Mesothelial cell of epicardium (in vitro differentiated cells): ENCODE measurements at regions not wholly inside any gene's neighbourhood (a gene's known extent, or its start where the extent isn't known, plus 50 kb on each side); places are given as distances from the start of the nearest gene placed in this dataset.

Experiments
- DNase-seq, 2 experiments: peaks; one replicate each; pipeline ENCODE4 v3.0.0; 2021; ENCODE audit warnings: low spot score in 2 of 2; ENCODE audit not compliant: unreplicated experiment in 2 of 2
- H3K27ac Mint-ChIP-seq: 2 replicates; pipeline ENCODE4 v1.8.0; 2021; ENCODE audit warnings: mixed read lengths
- H3K27me3 Mint-ChIP-seq: 2 replicates; pipeline ENCODE4 v1.8.0; 2021; ENCODE audit warnings: low read depth, mixed read lengths
- H3K36me3 Mint-ChIP-seq: 2 replicates; pipeline ENCODE4 v1.8.0; 2021; ENCODE audit warnings: mixed read lengths
- H3K4me1 Mint-ChIP-seq: 2 replicates; pipeline ENCODE4 v1.8.0; 2021; ENCODE audit warnings: mixed read lengths
- H3K4me3 Mint-ChIP-seq: 2 replicates; pipeline ENCODE4 v1.8.0; 2021; ENCODE audit warnings: mild to moderate bottlenecking, moderate library complexity, mixed read lengths
- H3K9me3 Mint-ChIP-seq: 2 replicates; pipeline ENCODE4 v1.8.0; 2021; ENCODE audit warnings: mixed read lengths
- CTCF ChIP-seq: fragments of 200-600 bp; sonication (generic); IDR thresholded peaks from one replicate; pipeline ENCODE4 v1.5.0; 2021; ENCODE audit warnings: antibody characterized with exemption; ENCODE audit not compliant: unreplicated experiment

GRCh38 chr14:22316473-22316872 is 272.6 kb downstream of the DAD1 start:
- H3K36me3 Mint-ChIP-seq, result no peaks in the 10 kb centered on the region
- H3K9me3 Mint-ChIP-seq, result no peaks in the 10 kb centered on the region
- no peak for DNase-seq
- no peak for TF ChIP-seq CTCF
- H3K27ac Mint-ChIP-seq, result no peak overlapping the region
- peaks cover 2% of the 10 kb centered on the region for H3K27me3 Mint-ChIP-seq
- H3K4me1 Mint-ChIP-seq, result peaks cover 4% of the 10 kb centered on the region
- H3K4me3 Mint-ChIP-seq, result no peak overlapping the region

GRCh38 chr14:22315336-22315735 is 273.7 kb downstream of the DAD1 start:
- no peaks in the 10 kb centered on the region for H3K36me3 Mint-ChIP-seq
- H3K9me3 Mint-ChIP-seq, result no peaks in the 10 kb centered on the region
- no peak overlapping the region for H3K27ac Mint-ChIP-seq
- peaks cover 2% of the 10 kb centered on the region for H3K27me3 Mint-ChIP-seq
- H3K4me3 Mint-ChIP-seq, result no peak overlapping the region
- H3K4me1 Mint-ChIP-seq, result peaks cover 4% of the 10 kb centered on the region
- no peak for TF ChIP-seq CTCF
- DNase-seq, result no peak

GRCh38 chr14:22314183-22314820 is 274.7 kb downstream of the DAD1 start:
- Mint-ChIP-seq H3K27me3 (peaks cover 2% of the 10 kb centered on the region), H3K36me3 (no peaks in the 10 kb centered on the region), H3K4me1 (peaks cover 5% of the 10 kb centered on the region), H3K27ac (no peak overlapping the region), H3K9me3 (no peaks in the 10 kb centered on the region), H3K4me3 (no peak overlapping the region)
- no peak for DNase-seq
- TF ChIP-seq CTCF, result peak; percentile 73

DNA sequence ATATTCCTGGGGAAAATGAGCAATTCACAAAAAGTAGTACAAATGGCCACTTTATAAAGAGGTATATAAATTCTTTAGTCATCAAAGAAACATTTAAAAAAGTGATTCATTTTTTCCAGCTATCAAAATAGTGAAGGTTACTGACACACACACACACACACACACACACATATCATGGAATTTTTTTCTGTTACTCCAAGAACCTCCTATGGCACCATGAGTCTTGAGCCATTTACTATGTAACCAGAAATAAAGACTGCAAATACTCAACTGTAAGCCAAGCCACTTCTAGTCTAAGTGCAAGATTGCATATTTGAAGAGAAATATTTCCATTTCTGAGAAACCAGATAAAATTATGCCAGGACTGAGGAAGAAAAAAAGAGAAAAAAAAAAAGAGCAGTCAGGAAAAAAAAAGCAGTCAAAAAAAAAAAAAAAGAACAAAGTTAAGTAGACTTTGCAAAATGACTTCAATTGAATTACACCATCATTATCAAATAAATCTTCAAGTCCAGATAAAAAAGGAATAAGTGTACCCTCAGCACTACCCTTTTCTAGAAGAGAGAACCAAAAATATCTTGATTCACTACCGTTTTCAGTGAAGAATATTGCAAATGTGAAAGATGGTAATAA is 275.7 kb downstream of the DAD1 start:
- H3K9me3 Mint-ChIP-seq, result no peaks in the 10 kb centered on the region
- H3K4me3 Mint-ChIP-seq, result no peak overlapping the region
- H3K36me3 Mint-ChIP-seq, result no peaks in the 10 kb centered on the region
- H3K4me1 Mint-ChIP-seq, result peaks cover 5% of the 10 kb centered on the region
- peaks cover 2% of the 10 kb centered on the region for H3K27me3 Mint-ChIP-seq
- no peak for DNase-seq
- TF ChIP-seq CTCF, result no peak
- H3K27ac Mint-ChIP-seq, result no peak overlapping the region

DNA sequence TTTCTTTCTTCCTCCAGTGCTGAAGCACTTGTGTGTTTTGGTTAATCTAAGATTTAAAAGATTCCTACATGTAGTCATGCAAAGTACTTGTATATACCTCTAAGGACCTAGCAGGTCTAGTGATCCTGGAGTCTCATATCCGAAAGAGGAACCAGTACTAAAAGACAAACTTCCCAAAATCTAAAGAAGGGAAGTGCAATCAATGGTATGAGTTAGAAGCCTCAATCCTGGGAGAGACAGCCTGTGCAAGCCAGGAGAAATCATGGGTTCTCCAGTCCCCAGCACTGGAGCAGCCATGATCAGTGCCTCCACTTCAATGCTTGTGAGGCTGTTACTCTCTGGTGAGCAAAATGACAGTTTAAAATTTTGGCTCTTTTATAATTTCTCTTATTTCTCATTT is 277.4 kb downstream of the DAD1 start:
- Mint-ChIP-seq H3K36me3 (no peaks in the 10 kb centered on the region), H3K4me3 (no peak overlapping the region), H3K27ac (no peak overlapping the region), H3K4me1 (peaks cover 11% of the 10 kb centered on the region), H3K27me3 (no peaks in the 10 kb centered on the region), H3K9me3 (no peaks in the 10 kb centered on the region)
- DNase-seq, result no peak
- no peak for TF ChIP-seq CTCF
